GM03348 (cell line): ENCODE measurements at regions not wholly inside any gene's neighbourhood (a gene's known extent, or its start where the extent isn't known, plus 50 kb on each side); places are given as distances from the start of the nearest gene placed in this dataset.

Experiments used
- DNase-seq: peaks from one replicate; pipeline ENCODE4 v3.0.0; 2012; ENCODE audit warnings: low spot score

DNA sequence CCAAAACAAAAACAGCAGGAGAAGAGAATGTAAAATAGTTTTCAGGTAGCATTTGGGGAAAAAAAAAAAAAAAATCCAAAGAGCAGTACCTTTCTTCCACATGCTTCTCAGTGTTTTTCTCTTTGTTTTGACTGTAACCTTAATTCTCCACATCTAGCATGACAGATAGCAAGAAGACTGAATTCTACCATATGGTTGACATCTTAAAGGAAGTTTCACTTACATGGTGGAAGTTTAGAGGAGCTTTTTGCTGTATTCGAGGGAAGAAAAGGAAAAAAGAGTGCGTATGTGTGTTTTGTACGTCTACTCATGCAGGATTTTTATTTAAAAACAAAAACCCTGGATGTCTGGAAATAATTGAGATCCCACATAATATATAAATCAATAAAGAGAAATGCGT is 604.8 kb downstream of the CCDC171 start:
- DNase-seq = no peak

DNA sequence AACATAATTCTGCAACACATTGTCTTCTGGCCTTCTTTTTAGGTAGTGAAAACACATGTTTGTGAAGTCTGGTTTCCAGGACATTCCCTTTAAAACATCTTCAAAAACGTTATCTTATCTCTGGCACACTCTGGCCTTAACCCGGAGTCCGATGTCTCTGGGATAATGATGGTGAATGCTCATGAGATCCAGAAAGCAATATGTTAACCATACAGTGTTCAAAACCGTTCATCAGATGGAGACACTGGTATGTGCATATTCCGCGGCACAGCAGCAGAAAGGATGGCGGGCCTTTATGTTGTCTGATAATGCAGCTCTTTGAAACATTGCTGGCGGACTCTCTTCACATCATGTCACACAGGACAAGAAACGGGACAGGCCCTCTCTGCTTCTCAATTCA is 605.2 kb downstream of the CCDC171 start:
- no peak for DNase-seq

DNA sequence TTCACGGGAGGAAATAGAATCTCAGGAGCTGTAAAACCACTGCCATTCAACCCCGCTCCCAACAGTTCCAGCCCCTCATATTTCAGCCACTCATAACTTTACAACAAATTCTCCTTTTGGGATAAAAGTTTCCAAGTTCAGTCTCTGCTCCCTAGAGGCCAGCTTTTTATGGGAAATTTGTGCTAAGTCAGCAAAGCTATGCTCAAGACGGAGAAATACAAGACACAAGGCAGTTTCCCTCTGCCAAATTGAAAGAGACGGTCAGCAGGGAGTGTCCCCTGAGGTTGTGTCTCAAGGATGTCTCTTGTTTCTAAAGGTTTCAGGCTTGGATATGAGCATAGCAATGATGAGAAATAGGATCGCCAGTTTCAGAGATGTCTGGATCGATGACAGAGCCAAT is 608.6 kb downstream of the CCDC171 start:
- DNase-seq = no peak

DNA sequence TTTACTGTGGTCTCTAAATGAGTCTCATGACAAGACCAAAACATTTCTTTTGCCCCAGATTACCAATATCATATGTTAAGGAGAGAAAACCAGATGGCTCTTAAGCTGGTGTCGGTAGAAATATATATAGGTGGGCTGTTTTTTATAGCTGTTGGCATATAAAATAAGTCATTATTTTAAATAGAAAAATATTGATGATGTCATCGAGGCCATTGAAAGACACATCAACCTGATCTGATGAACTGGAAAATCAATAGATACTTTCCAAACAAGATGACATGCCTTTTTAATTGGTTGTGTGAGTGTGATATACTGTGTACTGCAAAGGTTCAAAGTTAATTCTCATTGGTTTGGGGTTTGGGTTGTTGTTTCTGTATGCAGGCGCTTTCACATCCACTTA is 617.3 kb downstream of the CCDC171 start:
- DNase-seq = no peak

DNA sequence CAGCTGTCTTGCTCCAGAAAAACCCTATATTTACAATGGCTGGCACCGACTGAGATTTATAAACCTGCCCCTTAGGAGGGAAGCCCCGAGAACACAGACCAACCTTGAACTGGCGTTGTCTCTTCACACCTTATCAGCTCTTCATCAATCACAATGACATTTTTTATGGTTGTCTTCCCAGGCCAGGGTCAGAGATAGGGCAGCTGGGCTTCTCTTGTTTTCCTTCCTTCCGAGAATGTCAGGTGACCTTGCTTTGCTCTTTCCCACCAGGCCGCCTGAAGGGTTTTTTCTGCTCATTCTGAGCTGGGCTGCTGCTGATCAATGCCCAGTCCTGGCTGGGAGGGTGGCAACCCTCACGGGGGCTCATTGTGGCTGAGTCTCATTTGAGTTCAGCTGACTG is 619.1 kb downstream of the CCDC171 start:
- DNase-seq = no peak

DNA sequence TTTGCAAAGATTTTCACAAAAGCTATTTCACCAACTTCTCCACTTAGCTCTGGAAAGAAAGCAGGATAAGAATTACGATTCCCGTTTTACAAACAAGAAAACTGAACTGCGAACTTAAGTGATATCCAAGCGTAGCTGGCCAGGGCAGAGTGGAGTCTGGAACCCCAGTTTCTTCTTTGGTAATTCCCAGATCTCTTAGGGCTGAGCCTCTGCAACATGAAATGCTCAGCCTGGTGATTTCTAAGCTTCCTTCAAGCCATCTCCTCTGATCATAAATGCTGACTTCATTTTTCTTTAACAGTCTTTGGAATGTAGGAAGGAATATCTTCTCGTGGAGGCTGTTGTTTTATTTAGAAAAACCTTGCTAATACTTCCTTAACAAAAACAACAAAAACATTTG is 620.0 kb downstream of the CCDC171 start:
- DNase-seq = no peak

DNA sequence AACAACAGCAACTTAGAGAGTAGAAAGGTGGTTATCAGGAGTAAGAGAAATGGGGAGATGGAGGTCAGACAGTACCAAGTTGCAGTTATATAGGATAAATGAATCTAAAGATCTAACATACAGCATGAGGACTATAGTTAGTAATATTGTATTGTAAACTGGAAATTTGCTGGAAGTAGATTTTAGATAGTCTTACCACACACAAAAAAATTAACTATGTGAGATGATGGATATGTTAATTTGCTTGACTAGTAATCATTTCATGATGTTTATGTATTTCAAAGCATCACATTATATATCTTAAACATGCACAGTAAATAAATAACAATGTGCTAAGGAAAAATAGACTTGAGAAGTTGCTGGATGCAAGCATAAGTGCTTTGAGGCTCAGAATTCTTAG is 622.1 kb downstream of the CCDC171 start:
- DNase-seq = no peak

DNA sequence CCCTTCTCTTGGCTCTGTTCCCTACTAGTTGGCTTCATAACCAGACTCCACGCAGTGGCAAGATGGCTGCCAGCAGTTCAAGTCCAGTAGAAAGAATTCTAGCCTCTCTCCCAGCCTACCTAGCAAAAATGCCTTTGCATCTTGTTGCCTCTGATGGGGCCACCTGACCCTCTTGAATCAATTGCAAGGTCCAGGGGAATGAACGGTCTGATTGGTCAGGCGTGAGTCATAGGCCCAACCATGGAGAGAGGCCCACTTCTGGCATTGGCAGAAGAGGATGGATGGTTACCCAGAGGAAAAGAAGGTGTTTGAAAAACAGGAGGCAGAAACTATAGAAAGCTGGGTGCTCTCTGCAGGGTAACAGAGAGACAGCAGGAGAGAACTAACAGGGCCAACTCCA is 622.6 kb downstream of the CCDC171 start:
- DNase-seq = no peak

DNA sequence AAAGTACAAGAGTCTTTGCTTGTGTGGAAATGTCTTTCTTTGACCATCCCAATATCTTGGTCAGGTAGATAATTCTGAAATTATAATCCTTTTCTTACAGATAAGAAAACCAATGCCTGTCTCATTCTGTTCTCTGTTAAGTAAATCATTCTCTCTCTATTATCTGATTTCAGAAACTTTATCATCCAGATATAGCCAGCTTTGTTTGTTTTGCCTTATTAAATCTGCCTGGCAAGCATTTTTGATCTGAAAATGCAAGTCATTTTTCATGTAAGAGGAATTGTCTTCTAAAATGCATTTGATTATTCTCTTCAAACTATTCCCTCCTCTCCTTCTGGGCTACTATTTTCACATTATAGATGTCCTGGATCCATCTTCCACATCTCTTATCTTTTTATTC is 625.5 kb downstream of the CCDC171 start:
- no peak for DNase-seq

DNA sequence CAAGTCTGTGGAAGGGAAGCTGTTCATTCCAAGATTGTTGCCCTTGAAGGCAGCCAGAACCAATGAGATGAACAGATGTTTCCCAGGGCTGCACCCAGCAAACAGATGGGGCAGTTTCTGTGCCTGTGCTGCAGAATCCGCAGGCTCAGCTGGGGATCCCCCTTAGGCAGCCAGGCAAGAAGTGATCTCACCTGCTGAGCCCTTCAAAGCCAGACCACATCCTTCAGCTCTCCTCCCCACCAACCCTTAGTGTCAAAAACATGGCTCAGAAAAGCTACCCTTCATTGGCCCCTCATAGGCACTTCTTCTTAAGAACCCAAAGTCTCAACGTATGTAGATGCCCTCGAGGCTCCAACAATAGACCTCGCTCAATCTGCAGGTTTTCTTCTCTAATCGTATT is 626.7 kb downstream of the CCDC171 start:
- DNase-seq = no peak

DNA sequence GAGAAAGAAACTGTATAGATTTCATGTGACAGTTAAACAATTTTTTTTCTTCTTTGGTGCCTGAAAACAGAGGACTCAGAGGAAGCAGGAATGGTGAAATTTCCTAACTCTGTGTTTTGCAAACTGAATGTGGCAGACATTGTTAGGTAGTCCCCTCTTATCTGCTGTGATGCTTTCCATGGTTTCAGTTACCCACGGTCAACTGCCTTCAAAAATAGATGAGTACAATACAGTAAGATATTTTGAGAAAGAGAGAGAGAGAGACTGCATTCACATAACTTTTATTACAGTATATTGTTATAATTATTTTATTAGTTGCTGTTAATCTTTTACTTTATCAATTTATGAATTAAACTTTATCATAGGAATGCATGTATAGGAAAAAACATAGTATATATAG is 627.2 kb downstream of the CCDC171 start:
- DNase-seq = no peak

DNA sequence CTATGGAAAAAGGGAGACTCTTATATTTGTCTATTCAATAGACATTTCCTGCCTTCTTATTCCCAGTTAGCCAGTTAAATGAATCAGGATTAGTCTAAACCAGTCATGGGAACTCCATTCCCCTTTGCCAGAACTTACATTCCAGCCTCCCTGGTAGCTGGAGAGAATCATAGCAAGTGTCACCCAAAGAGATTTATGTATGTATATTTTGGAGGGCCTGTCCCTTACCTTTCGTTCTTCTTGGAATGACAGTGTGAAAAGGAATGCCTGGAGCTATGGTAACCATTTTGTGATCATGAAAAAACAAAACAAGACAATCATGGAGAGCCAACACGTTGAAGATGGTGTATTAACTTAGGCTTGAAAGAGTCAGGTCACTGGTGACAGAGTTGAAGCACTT is 627.7 kb downstream of the CCDC171 start:
- peak; percentile 38 for DNase-seq

DNA sequence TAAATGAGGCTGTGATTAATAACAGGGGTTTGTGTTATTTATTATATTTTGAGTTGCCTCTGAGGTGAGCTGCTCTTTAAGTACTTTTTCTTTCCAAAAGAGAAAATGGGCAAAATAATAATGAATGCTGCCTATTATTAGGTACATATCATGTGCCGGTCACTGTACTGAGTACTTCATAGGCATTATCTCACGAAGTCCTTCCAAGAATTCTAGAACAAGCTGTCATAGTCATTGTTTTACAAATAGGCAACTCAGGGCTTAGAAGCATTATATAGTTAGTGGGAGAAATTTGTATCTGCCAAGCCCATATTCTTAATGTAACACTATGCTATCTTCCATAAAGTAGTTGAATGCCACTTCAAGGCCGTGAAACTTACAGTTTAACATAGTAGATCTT is 628.7 kb downstream of the CCDC171 start:
- DNase-seq = no peak

DNA sequence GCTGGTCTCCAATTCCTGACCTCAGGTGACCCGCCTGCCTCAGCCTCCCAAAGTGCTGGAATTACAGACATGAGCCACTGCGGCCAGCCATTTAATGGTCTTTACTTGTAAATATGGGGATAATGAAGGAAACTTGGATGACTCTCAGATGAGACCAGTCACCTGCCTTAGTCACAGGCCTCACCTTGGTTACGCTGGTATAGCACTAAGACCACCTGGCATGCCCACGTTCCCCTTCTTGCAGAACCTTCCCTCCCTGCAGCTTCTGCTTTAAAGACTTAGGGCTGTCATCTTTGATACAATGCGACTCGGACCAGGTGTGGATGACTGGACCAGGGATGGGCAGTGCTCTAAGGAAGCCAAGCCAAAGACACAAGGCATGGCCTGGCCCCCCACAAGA is 629.9 kb downstream of the CCDC171 start:
- DNase-seq = no peak

DNA sequence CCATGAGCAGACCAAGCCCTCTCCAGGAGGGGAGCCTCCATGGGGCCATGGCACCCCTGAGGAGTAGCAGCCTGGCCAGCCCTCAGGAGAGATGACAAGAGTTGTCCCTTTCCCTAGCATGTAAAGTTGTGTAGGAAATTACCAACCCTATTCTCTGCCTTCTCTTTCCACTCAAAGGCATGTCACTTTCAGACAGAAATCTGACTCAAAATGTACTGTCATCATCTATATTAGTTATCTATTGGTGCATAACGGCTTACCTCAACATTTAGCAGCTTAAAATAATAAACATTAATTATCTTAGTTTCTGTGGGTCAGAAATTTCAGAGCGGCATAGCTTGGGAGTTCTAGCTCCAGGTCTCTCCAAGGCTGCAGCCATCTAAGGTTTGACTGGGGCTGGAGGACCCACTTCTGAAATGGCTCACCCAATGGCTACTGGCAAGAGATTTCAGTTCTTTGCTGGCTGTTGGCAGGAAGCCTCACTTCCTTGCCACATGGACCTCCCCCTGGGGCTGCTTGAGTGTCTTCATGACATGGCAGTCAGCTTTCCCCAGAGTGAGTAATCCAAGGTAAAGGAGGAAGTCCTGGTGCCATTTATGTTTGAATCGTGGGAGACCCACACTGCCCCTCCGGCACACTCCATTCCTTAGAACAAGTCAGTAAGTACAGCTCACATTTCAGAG is 632.3 kb downstream of the CCDC171 start:
- DNase-seq = no peak

DNA sequence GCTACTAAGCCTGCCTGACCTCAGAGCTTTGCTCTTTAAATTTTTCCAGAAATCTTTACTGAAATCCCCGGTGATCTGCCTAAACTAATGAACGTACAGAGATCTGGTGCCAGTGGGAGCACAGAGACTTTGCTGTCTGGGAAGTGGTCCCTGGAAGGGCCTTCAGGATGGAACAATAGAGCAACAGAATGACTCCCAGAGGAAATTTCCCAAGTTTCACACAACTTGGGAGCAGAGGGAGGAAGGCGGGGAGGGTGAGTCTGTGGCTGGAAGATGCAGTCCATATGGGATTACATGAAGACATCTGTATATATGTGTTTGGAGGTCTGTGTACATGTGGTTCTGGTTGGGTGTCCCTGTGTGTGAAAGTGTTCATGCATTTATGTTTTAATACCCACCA is 638.3 kb downstream of the CCDC171 start:
- no peak for DNase-seq

DNA sequence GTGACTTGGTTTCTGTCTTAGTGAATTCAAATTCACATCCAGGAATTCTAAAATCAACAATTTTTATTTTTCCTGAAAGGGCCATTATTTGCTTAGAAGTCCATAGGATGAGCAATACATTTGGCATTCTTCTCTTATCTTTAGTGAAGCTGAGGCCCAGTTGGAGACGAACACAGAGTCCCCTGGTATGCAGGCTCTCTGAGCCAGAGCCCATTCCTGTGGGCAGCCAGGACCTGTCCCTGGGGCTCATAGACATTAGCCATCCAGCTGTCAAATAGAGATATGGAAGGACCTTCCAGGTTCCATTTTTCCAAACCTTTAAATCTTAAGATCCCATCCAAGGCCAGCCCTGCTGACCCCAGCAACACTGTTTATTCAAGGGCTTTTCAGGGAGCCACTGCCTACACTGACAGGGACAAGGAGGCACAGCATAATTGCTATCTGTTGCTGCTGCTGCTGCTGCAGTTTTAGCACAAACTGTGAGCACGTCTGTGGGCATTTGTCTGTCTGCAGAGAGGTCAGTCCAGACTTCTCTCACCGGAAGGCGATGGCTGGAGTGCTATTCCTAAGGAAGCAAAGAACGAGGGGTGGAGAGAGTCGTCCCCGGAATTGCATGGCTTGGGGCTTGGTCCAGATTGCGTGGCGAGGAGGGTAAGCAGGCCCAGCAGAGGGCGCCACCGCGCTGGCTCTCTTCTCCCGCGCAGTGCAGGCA is 639.0 kb downstream of the CCDC171 start:
- DNase-seq = peak; percentile 91

DNA sequence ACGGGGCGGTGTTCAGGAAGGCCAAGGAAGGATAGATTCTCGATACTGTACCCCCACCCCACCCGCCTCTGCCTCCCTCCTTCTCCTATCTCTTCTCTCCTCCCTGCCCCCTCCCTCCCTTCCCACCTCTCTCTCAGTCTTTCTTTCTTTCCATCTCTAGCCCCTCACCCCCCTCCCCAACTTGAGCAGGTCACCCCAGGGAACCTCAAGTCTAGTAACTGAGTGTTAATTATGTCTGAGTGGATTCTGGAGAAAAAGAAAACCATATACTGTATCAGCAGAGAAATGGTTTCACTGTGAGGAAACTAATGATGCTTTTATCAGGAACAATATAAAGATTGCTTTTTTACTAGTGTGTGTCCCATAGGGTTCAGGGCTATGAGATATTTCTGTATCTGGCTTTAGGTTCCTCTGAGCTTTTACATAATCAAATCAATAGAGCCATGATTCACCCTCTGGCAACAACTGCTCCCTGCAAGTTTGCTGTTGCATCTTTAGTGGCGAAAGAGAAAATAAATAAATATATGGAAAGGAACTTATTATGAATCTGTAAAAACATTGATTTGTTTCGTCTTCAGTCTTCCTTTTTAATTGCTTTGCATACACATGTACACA is 639.7 kb downstream of the CCDC171 start:
- no peak for DNase-seq

DNA sequence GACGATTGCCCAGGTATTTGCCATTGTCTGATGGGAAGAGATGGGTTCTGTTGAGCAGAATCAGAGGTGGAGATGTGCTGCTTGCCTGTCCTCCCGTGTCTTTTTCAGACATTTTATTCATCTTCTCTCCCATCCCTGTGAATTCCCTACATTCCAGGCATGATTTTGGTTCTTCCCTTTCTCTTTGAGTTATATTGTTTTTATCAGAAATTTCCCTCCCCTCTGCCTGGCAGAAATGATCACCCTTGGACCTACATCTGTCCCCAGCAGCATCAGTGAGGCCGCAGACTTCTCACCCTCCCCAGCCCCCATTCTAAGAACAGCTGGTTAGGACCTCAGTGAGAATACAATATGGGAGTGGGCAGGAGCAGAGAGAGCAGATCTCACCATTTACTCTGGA is 640.2 kb downstream of the CCDC171 start:
- peak; percentile 41 for DNase-seq

DNA sequence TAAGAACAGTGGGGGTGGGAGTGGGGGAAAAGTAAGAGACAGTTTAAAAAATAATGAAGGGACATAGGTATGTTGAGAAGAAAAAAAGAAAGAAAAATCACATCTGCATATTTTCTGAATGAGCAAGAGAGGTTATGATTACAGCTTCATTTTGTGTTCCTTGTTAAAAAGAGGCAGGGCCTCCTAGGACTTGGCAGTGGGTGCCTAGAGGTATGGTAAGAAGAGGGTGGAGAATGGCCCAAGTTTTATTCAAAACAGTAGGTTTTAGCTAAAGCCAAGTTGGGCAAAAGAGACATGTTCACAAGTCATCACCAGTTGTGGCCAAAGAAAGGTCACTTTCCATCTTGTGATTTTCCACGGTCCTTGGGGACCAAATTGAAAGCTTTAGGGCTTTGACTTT is 643.4 kb downstream of the CCDC171 start:
- DNase-seq = no peak

DNA sequence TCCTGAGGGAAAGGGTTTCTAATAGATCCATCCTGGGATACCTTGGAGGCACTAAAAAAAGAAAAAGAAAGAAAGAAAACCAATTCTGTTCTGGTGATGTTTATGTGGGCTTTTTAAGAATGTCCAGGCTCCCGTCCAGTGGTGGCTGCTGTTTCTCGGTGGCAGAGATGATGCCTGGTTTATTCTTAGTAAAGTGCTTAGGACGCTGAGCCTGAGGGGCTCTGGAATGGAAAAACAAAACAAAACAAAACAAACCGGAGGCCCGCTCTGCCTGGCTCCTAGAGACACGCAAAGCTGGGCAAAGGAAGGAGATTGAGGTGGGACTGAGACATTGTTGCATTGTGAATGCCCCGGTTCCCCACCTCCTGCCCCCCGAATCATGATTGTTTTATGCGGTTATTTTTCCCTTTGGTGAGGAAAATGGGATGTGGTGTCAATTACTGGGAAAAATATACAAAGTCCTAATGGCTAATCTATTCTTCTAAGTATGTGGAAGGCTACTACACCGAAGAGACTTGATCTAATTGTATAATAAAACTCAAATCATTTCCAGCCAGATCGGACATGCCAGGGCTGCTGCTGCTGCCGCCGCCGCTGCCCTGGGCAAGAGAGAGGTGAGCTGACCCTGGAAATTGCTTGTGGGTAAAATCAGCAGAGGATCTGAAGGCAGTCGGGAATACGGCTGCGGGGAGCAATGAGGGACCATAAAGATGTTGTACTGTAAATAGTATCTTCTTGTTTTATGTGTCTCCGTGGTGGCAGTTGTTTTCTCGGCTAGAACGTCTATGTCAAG is 644.9 kb downstream of the CCDC171 start:
- no peak for DNase-seq

DNA sequence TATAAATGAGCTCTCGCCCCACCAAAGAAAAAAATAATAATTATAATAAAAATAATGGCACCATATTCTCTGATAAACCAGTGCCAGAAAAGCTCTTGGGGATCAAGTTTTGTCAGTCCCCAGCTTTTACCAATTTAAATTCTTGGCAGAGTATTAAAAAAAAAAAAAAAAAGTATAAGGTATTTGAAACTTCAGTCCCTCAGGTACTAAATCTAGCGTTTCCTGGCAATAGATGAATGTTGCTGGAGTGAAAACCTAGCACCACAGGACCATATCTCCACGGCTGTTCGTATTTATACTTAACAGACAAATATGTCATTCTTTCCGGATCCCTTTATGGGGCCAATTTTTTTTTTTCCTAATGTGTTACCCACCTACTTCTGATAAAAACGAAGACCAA is 646.2 kb downstream of the CCDC171 start:
- DNase-seq = no peak

DNA sequence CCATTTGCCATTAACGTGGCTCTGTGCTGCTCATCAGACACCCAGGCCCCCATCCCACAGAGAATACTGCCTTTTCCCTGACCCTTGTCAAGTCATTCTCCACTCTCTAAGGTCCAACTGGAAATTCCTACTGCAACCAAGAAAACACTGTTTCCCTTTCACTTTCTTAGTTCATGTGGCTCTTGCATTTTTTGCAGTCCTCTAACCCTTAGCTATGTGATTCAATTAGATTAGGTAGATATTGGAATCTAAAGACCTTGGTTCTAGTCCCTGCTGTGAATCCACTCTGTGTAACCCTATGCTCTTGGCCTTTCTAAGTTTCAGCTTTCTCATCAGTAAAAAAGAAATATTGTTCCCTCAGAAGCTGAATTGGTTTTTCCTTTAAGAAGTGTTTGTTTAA is 649.4 kb downstream of the CCDC171 start:
- no peak for DNase-seq
